GM18526 (cell line): ENCODE measurements at regions not wholly inside any gene's neighbourhood (a gene's known extent, or its start where the extent isn't known, plus 50 kb on each side); places are given as distances from the start of the nearest gene placed in this dataset.

Experiments used
- POLR2A ChIP-seq: IDR thresholded peaks from 3 replicates; pipeline ENCODE4 v1.6.1; 2011; ENCODE audit not compliant: insufficient read length; ENCODE audit errors: extremely low read depth

GRCh38 chr12:4133636-4134447, 139.7 kb upstream of the CCND2 start:
- no peak for TF ChIP-seq POLR2A

- TF ChIP-seq POLR2A, result no peak
Observed at GRCh38 chr12:4133029-4133428, 140.5 kb upstream of the CCND2 start.

GRCh38 chr12:4121506-4122020, 152.0 kb upstream of the CCND2 start:
- no peak for TF ChIP-seq POLR2A

- no peak for TF ChIP-seq POLR2A
Observed at GRCh38 chr12:4120316-4120917, 153.1 kb upstream of the CCND2 start.

- no peak for TF ChIP-seq POLR2A
Observed at GRCh38 chr12:4119157-4119761, 154.3 kb upstream of the CCND2 start.

- TF ChIP-seq POLR2A, result no peak
Observed at GRCh38 chr12:4118601-4119156, 154.9 kb upstream of the CCND2 start.

GRCh38 chr12:4118017-4118510, 155.5 kb upstream of the CCND2 start:
- no peak for TF ChIP-seq POLR2A

GRCh38 chr12:4117386-4118016, 156.1 kb upstream of the CCND2 start:
- peak; percentile 7 for TF ChIP-seq POLR2A

GRCh38 chr12:4116251-4117111, 157.1 kb upstream of the CCND2 start:
- peak; percentile 28 for TF ChIP-seq POLR2A

- no peak for TF ChIP-seq POLR2A
Observed at GRCh38 chr12:4115570-4115969, 158.0 kb upstream of the CCND2 start.

- peak; percentile 25 for TF ChIP-seq POLR2A
Observed at GRCh38 chr12:4114986-4115385, 158.6 kb upstream of the CCND2 start.

- TF ChIP-seq POLR2A, result no peak
Observed at GRCh38 chr12:4112734-4113325, 160.7 kb upstream of the CCND2 start.

GRCh38 chr12:4112290-4112689, 161.3 kb upstream of the CCND2 start:
- TF ChIP-seq POLR2A, result no peak

GRCh38 chr12:4111010-4111409, 162.6 kb upstream of the CCND2 start:
- TF ChIP-seq POLR2A, result no peak
